Keratinocyte (primary cell): ENCODE measurements at regions not wholly inside any gene's neighbourhood (a gene's known extent, or its start where the extent isn't known, plus 50 kb on each side); places are given as distances from the start of the nearest gene placed in this dataset.
"Not testable (repeated sequence)": the region's sequence is repeated elsewhere in the genome, so short reads cannot be mapped to it uniquely, and the experiment has no call there.

ENCODE experiments used
- EZH2 ChIP-seq: IDR thresholded peaks from one replicate; pipeline ENCODE4 v1.6.1; 2012; ENCODE audit warnings: inconsistent platforms, mild to moderate bottlenecking, low read length, moderate library complexity
- TF ChIP-seq, protein P1 (sequence below), 3 experiments: IDR thresholded peaks in 1 of 3; conservative IDR thresholded peaks in 1 of 3; optimal IDR thresholded peaks in 1 of 3; 2 replicates in 2 of 3; 3 replicates in 1 of 3; pipeline versions ENCODE3 to v1.5.1; 2011; ENCODE audit warnings: low read length in 3 of 3, mild to moderate bottlenecking in 3 of 3, moderate library complexity in 2 of 3, control low read depth in 1 of 3, inconsistent platforms in 1 of 3; ENCODE audit not compliant: insufficient read depth in 2 of 3; ENCODE audit errors: extremely low read depth in 1 of 3

DNA sequence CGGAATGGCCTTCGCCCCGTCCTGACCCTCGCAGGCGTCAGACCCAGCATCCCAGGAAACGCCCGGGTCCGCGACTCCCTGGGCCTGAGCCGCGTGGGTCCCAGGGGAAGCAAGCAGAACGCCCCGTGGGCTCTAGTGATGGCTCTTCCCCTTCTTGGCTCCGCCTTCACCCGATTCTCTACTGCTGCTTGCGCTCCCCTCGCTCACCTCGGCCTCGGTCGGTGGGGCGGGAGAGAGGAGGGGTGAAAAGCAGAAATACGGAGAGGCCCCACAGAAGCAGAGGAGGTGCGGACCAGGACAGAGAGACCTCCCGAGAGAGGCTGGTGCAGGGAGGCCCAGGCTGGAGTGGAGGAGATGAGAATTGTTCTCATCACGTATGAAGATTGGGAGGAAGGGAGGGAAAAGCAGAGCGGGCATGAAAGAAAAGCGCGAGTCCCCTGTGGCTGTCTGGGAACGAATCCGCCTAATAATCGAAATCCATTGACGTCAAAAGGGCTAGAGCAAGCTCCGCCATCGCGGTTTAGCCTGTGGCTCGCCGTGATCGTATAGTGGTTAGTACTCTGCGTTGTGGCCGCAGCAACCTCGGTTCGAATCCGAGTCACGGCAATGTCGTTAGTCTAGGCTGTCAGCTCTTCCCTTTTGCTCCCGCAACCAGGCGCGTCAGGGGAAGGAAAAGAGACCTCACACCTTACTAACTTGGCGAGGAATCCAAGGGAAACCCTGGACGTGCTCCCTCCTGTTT is 128.9 kb upstream of the NBPF11 start:
- TF ChIP-seq, protein P1, sequence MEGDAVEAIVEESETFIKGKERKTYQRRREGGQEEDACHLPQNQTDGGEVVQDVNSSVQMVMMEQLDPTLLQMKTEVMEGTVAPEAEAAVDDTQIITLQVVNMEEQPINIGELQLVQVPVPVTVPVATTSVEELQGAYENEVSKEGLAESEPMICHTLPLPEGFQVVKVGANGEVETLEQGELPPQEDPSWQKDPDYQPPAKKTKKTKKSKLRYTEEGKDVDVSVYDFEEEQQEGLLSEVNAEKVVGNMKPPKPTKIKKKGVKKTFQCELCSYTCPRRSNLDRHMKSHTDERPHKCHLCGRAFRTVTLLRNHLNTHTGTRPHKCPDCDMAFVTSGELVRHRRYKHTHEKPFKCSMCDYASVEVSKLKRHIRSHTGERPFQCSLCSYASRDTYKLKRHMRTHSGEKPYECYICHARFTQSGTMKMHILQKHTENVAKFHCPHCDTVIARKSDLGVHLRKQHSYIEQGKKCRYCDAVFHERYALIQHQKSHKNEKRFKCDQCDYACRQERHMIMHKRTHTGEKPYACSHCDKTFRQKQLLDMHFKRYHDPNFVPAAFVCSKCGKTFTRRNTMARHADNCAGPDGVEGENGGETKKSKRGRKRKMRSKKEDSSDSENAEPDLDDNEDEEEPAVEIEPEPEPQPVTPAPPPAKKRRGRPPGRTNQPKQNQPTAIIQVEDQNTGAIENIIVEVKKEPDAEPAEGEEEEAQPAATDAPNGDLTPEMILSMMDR (optimal IDR thresholded peaks at IDR 0.05 in 1 of 3, IDR thresholded peaks at IDR 0.05 in 1 of 3, conservative IDR thresholded peaks at IDR 0.05 in 1 of 3; ENCODE audit: extremely low read depth in 1 of 3, insufficient read depth in 2 of 3, low read length in 3 of 3): not testable (repeated sequence)
- not testable (repeated sequence) for TF ChIP-seq EZH2
